ENCODE measurements at regions not wholly inside any gene's neighbourhood (a gene's known extent, or its start where the extent isn't known, plus 50 kb on each side); places are given as distances from the start of the nearest gene placed in this dataset.

DNA sequence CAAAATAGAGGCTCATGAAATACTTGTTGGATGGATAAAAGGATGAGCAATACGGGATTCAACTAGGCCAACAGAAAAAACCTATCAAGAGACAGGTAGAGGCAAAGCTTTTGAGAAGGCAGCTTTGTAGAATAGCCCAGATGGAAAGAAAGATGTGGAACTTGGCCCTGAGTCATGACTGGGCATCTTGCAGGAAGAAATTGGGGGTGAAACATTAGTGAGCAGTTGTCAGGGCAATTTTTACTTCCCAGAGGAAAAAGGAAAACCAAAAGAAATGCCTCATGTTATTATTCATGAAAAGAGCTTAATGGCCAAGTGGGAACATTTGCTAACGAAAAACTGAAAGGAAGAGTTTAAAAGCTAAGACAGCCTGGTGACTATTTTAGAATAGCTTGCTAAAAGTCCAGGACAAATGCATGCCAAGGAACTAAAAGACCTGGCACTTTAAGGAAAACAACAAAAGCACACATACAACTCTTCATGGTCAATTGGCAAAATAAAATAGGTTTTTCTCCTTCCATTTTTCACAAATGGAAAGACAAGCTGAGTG is 180.1 kb downstream of the HS3ST3A1 start:
- Histone ChIP-seq H3K4me3 (ENCODE audit: low read length) (no peak overlapping the region), H3K4me1 (ENCODE audit: control insufficient read depth, insufficient read depth, low read length) (no peaks in the 10 kb centered on the region), H3K27me3 (ENCODE audit: control insufficient read depth, insufficient read depth, low read length) (no peaks in the 10 kb centered on the region), H3K36me3 (ENCODE audit: control insufficient read depth, insufficient read depth, low read length) (no peaks in the 10 kb centered on the region), H3K9me3 (ENCODE audit: control insufficient read depth, insufficient read depth, low read length) (no peaks in the 10 kb centered on the region), H3K27ac (ENCODE audit: low read length) (no peak overlapping the region)
- Mint-ChIP-seq H3K27ac (no peak overlapping the region), H3K36me3 (no peaks in the 10 kb centered on the region), H3K4me3 (no peak overlapping the region), H3K9me3 (peaks cover 0 to 2% of the 10 kb centered on the region in 2 donors), H3K27me3 (ENCODE audit: low read depth in 2 of 2) (peaks cover 0 to 10% of the 10 kb centered on the region in 2 donors), H3K4me1 (no peaks in the 10 kb centered on the region)
- no peak for DNase-seq
- TF ChIP-seq, protein P1, sequence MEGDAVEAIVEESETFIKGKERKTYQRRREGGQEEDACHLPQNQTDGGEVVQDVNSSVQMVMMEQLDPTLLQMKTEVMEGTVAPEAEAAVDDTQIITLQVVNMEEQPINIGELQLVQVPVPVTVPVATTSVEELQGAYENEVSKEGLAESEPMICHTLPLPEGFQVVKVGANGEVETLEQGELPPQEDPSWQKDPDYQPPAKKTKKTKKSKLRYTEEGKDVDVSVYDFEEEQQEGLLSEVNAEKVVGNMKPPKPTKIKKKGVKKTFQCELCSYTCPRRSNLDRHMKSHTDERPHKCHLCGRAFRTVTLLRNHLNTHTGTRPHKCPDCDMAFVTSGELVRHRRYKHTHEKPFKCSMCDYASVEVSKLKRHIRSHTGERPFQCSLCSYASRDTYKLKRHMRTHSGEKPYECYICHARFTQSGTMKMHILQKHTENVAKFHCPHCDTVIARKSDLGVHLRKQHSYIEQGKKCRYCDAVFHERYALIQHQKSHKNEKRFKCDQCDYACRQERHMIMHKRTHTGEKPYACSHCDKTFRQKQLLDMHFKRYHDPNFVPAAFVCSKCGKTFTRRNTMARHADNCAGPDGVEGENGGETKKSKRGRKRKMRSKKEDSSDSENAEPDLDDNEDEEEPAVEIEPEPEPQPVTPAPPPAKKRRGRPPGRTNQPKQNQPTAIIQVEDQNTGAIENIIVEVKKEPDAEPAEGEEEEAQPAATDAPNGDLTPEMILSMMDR (IDR thresholded peaks at IDR 0.05) = no peak
- no peak for ATAC-seq
- WGBS (ENCODE audit: insufficient coverage) = 63% methylated on average over 2 of the region's 2 CpGs
- intact Hi-C loops (cut with micrococcal nuclease) = no loop called here

DNA sequence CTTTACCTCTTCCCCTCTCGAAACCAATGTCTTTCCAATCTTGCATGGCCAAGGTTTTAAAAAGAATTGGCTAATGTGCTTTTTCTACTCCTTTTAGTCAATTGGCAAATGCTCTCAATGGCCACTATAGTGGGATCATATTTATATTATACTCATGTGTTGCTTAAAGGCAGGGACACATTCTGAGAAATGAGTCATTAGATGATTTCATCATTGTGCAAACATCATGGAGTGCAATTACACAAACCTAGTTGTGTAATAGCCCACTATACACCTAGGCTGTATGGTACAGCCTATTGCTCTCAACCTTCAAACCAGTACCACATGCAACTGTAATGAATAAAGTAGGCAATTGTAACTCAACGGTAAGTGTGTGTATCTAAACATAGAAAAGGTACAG is 180.9 kb downstream of the HS3ST3A1 start:
- Mint-ChIP-seq H3K27me3 (ENCODE audit: low read depth in 2 of 2) (peaks cover 0 to 10% of the 10 kb centered on the region in 2 donors), H3K4me1 (no peaks in the 10 kb centered on the region), H3K9me3 (peaks cover 0 to 2% of the 10 kb centered on the region in 2 donors), H3K36me3 (no peaks in the 10 kb centered on the region), H3K27ac (no peak overlapping the region), H3K4me3 (no peak overlapping the region)
- no peak overlapping the region for H3K27ac ChIP-seq (ENCODE audit: low read length)
- H3K4me3 ChIP-seq (ENCODE audit: low read length) = no peak overlapping the region
- no peaks in the 10 kb centered on the region for H3K4me1 ChIP-seq (ENCODE audit: control insufficient read depth, insufficient read depth, low read length)
- H3K27me3 ChIP-seq (ENCODE audit: control insufficient read depth, insufficient read depth, low read length) = no peaks in the 10 kb centered on the region
- WGBS (ENCODE audit: insufficient coverage) = 80% methylated on average over 1 of the region's 2 CpGs
- intact Hi-C loops (cut with micrococcal nuclease) = no loop called here
- TF ChIP-seq, protein P1 (IDR thresholded peaks at IDR 0.05) = no peak
- no peaks in the 10 kb centered on the region for H3K9me3 ChIP-seq (ENCODE audit: control insufficient read depth, insufficient read depth, low read length)
- no peaks in the 10 kb centered on the region for H3K36me3 ChIP-seq (ENCODE audit: control insufficient read depth, insufficient read depth, low read length)
- DNase-seq (no peak), ATAC-seq (no peak)

DNA sequence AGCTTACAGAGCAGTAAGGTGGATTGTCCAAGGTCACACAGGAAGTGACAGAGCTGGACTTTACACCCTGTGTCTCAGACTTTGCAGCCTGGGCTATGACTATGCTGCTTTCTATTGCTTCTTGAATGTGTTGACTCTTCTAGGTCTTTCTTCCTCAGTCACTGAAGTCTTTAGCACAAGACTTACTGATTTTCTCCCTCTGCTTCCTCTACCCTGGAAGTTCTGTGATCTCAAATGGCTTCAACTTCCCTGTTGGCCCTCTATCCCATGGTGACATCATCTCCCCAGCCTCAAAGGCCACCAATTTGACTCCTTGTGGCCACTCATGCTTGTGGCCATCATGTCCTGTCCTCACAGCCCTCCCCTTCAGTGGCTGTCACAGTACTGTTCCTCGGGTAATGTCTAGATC is 181.3 kb downstream of the HS3ST3A1 start:
- Histone ChIP-seq H3K27me3 (ENCODE audit: control insufficient read depth, insufficient read depth, low read length) (no peaks in the 10 kb centered on the region), H3K27ac (ENCODE audit: low read length) (no peak overlapping the region), H3K9me3 (ENCODE audit: control insufficient read depth, insufficient read depth, low read length) (no peaks in the 10 kb centered on the region), H3K4me3 (ENCODE audit: low read length) (no peak overlapping the region), H3K4me1 (ENCODE audit: control insufficient read depth, insufficient read depth, low read length) (no peaks in the 10 kb centered on the region), H3K36me3 (ENCODE audit: control insufficient read depth, insufficient read depth, low read length) (no peaks in the 10 kb centered on the region)
- WGBS (ENCODE audit: insufficient coverage) = 86% methylated on average over 1 of the region's 1 CpG
- Mint-ChIP-seq H3K4me1 (no peaks in the 10 kb centered on the region), H3K27me3 (ENCODE audit: low read depth in 2 of 2) (peaks cover 0 to 15% of the 10 kb centered on the region in 2 donors), H3K4me3 (no peak overlapping the region), H3K36me3 (no peaks in the 10 kb centered on the region), H3K27ac (no peak overlapping the region), H3K9me3 (peaks cover 0 to 2% of the 10 kb centered on the region in 2 donors)
- intact Hi-C loops (cut with micrococcal nuclease) = no loop called here
- DNase-seq (no peak), ATAC-seq (no peak)
- TF ChIP-seq, protein P1 (IDR thresholded peaks at IDR 0.05) = no peak

DNA sequence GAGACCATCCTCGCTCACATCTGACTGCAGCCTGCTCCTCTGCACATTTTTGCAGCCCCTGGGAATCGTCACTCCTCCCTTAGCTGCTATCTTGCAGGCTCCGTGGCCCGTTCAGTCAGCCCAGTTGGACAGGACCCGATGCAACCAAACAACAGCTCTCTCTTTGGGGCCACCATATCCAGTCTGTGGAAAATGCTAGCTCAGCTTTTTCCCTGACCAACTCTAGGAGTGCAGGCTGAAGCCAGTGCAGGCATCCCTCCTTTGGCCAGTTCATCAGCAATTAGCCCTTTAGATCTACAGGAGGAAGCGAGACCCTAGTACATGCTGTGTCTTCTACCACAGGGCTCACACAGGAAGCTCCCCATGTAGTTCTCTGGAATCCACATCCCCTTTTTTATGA is 182.1 kb downstream of the HS3ST3A1 start:
- no peak overlapping the region for H3K27ac Mint-ChIP-seq
- H3K4me3 Mint-ChIP-seq = no peak overlapping the region
- H3K4me1 Mint-ChIP-seq = no peaks in the 10 kb centered on the region
- H3K36me3 ChIP-seq (ENCODE audit: control insufficient read depth, insufficient read depth, low read length) = no peaks in the 10 kb centered on the region
- H3K27ac ChIP-seq (ENCODE audit: low read length) = no peak overlapping the region
- H3K9me3 Mint-ChIP-seq = peaks cover 0 to 2% of the 10 kb centered on the region in 2 donors
- DNase-seq (no peak), ATAC-seq (no peak)
- intact Hi-C loops (cut with micrococcal nuclease) = no loop called here
- no peak overlapping the region for H3K4me3 ChIP-seq (ENCODE audit: low read length)
- TF ChIP-seq, protein P1 (IDR thresholded peaks at IDR 0.05) = no peak
- H3K9me3 ChIP-seq (ENCODE audit: control insufficient read depth, insufficient read depth, low read length) = no peaks in the 10 kb centered on the region
- H3K36me3 Mint-ChIP-seq = no peaks in the 10 kb centered on the region
- H3K27me3 ChIP-seq (ENCODE audit: control insufficient read depth, insufficient read depth, low read length) = no peaks in the 10 kb centered on the region
- 87% methylated on average over 6 of the region's 6 CpGs for WGBS (ENCODE audit: insufficient coverage)
- no peaks in the 10 kb centered on the region for H3K4me1 ChIP-seq (ENCODE audit: control insufficient read depth, insufficient read depth, low read length)
- peaks cover 0 to 18% of the 10 kb centered on the region in 2 donors for H3K27me3 Mint-ChIP-seq (ENCODE audit: low read depth in 2 of 2)

All from natural killer cell (primary cell).